Activated T-helper 17 cell treated with anti-CD3 and anti-CD28 coated beads, Interleukin-2, amount 50 U/mL, for 72 hours (primary cell): ENCODE measurements at regions not wholly inside any gene's neighbourhood (a gene's known extent, or its start where the extent isn't known, plus 50 kb on each side); places are given as distances from the start of the nearest gene placed in this dataset.

ENCODE experiments used
- ATAC-seq: fragments of 150-1000 bp; cut with Tn5 transposase; replicated peaks from 2 replicates; pipeline ENCODE4 v1.10.0; 2021; ENCODE audit warnings: mild to moderate bottlenecking, moderate library complexity
- H3K27ac Mint-ChIP-seq: one replicate; pipeline ENCODE4 v1.8.0; 2022; ENCODE audit warnings: mixed read lengths
- H3K27me3 Mint-ChIP-seq: one replicate; pipeline ENCODE4 v1.8.0; 2022; ENCODE audit warnings: mixed read lengths
- H3K36me3 Mint-ChIP-seq: one replicate; pipeline ENCODE4 v1.8.0; 2022; ENCODE audit warnings: low read depth, mild to moderate bottlenecking, mixed read lengths
- H3K4me1 Mint-ChIP-seq: one replicate; pipeline ENCODE4 v1.8.0; 2022; ENCODE audit warnings: mixed read lengths
- H3K4me3 Mint-ChIP-seq: one replicate; pipeline ENCODE4 v1.8.0; 2022; ENCODE audit warnings: mild to moderate bottlenecking, mixed read lengths
- H3K9me3 Mint-ChIP-seq: one replicate; pipeline ENCODE4 v1.8.0; 2022; ENCODE audit warnings: mixed read lengths

DNA sequence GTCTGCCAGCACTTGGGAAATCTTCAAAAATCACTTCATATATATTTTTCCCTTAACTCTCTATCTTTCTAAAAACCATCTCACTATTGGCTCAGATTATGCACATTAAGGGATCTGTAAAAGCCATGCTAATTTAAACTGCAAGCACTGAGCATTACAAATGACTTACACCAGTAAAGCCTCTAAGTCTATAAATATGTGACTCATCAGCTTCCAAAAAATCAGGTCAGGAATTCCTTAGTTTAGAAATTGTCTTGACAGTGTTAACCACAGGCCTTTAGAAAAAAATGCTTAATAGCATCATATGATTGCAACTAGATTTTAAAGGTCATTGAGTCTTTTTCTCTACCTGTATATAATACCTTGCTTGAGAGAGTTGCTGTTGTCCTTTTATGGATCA, 1113.6 kb upstream of the PIK3C3 start:
- ATAC-seq, result no peak
- Mint-ChIP-seq H3K27me3 (no peaks in the 10 kb centered on the region), H3K9me3 (peaks cover 21% of the 10 kb centered on the region), H3K27ac (no peak overlapping the region), H3K4me1 (no peaks in the 10 kb centered on the region), H3K4me3 (no peak overlapping the region), H3K36me3 (no peaks in the 10 kb centered on the region)

DNA sequence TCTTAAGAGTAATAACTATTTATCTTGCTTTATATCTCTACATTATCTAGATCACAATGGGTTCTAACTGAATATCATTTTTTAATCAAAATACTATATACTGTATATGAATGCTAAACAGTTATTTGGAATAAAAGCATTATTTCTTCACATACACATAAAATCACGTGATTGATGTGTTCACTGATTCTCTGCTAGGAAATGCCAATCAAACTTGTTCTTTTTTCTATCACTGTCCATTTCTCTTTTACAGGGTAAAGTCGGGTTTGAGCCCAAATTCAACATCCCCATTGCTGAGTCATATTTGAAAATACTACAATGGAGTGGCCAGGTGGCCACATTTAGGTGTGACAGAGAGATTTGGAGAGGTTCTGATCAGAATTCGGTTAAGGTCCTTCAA, 1114.0 kb upstream of the PIK3C3 start:
- no peaks in the 10 kb centered on the region for H3K27me3 Mint-ChIP-seq
- no peaks in the 10 kb centered on the region for H3K4me1 Mint-ChIP-seq
- no peak for ATAC-seq
- H3K36me3 Mint-ChIP-seq, result no peaks in the 10 kb centered on the region
- peaks cover 21% of the 10 kb centered on the region for H3K9me3 Mint-ChIP-seq
- no peak overlapping the region for H3K4me3 Mint-ChIP-seq
- H3K27ac Mint-ChIP-seq, result no peak overlapping the region

DNA sequence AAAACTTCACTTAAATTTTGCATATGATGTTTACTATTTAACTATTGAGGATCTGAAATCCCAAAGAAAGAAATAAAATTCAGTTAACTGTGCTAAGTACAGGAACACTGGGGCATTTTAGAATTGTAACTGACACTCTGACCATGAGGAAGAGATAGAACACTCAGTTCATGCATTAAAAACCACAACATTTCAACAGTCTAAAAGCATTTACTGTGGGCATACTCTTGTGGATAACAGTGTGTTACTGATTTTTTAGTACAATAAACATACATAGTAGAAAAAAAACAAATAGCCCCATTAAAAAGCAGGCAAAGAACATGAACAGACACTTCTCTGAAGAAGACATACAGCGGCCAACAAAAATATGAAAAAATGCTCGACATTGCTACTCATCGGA, 1122.7 kb upstream of the PIK3C3 start:
- no peak for ATAC-seq
- Mint-ChIP-seq H3K4me1 (no peaks in the 10 kb centered on the region), H3K27me3 (no peaks in the 10 kb centered on the region), H3K27ac (no peak overlapping the region), H3K9me3 (peaks cover 7% of the 10 kb centered on the region), H3K4me3 (no peak overlapping the region), H3K36me3 (no peaks in the 10 kb centered on the region)

DNA sequence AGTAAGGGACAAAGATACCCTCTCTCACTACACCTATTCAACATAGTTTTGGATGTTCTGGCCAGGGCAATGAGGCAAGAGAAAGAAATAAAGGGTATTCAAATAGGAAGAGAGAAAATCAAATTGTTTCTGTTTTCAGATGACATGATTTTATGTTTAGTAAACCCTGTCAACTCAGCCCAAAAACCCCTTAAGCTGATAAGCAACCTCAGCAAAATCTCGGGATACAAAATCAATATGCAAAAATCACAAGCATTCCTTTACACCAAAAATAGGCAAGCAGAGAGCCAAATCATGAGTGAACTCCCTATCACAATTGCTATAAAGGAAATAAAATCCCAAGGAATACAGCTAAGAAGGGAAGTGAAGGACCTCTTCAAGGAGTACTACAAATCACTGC, 1130.7 kb upstream of the PIK3C3 start:
- ATAC-seq, result no peak
- no peak overlapping the region for H3K4me3 Mint-ChIP-seq
- no peak overlapping the region for H3K27ac Mint-ChIP-seq
- no peaks in the 10 kb centered on the region for H3K4me1 Mint-ChIP-seq
- H3K36me3 Mint-ChIP-seq, result no peaks in the 10 kb centered on the region
- no peaks in the 10 kb centered on the region for H3K27me3 Mint-ChIP-seq
- peaks cover 29% of the 10 kb centered on the region for H3K9me3 Mint-ChIP-seq

DNA sequence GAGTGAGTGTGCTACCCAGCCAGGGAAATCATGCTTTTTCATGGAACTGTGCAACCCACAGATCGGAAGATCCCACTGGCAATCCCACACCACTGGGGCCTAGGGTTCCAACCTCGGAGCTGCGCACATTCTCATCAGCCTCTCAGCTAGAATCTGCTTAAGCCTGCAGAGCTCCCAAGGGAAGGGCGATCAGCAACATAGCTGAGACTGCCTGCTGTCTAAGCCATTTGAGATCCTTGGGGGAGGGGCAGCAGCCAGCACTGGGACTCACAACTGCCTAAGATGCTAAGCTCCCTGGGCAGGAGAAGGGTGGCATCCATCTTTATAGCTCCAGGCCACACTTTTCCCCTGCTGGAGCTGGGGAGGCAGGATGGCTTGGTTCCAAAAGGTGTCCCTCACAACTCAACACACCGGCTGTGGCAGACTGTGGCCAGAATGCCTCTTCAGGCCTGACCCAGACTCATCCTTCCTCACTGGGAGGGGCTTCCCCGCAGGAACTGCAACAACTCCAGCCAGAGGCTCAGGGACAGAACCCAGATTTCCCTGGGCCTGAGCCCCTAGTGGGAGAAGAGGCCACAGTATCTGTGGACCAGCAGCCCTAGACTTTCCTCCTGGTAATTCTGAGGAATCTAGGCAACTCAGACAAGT, 1133.3 kb upstream of the PIK3C3 start:
- H3K9me3 Mint-ChIP-seq, result peaks cover 38% of the 10 kb centered on the region
- H3K4me1 Mint-ChIP-seq, result no peaks in the 10 kb centered on the region
- H3K27ac Mint-ChIP-seq, result no peak overlapping the region
- no peak for ATAC-seq
- no peaks in the 10 kb centered on the region for H3K36me3 Mint-ChIP-seq
- no peak overlapping the region for H3K4me3 Mint-ChIP-seq
- H3K27me3 Mint-ChIP-seq, result no peaks in the 10 kb centered on the region

DNA sequence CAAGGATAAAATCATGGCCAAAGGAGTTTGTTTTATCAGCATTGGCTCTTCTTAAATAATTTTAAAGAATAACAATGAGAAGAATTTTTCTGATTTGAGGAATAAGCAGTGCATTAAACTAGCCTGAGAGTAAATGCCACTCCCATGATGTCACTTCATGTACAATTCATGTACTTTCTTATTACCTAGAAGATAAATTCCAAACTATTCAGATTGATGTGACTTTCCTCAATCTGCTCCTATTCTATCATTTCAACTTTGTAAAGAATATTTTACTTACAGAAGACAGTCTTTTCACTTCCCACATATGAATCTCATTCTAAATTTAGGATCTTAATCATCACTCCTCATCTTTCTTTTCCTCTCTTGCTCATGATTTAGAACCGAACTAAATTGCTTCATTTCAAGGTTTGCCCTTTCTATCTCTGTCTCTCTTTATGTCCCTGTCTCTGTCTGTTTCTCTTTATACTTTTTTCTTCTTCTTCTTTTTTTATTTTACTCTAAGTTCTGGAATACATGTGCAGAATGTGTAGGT, 1142.0 kb upstream of the PIK3C3 start:
- Mint-ChIP-seq H3K36me3 (no peaks in the 10 kb centered on the region), H3K4me3 (no peak overlapping the region), H3K4me1 (no peaks in the 10 kb centered on the region), H3K27ac (no peak overlapping the region), H3K27me3 (no peaks in the 10 kb centered on the region), H3K9me3 (peaks cover 14% of the 10 kb centered on the region)
- ATAC-seq, result no peak

DNA sequence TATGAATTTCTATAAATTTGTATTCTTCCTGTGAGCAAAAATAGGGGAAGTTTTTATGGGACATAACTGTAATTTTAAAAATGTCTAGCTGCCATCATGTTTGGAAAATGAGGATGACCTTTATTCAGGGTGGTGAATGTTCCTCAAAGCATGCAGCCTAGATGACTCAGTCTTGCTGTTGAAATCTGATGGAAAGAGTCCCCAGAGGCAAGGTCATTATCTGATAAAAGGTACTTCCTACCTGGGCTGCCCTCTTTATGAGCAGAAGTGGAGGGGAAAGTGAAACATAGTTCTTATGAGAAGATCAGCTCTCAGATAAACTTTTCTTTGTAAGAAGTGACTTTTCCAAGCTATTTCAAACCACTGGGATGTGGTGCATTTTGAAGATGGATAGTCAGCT, 1144.7 kb upstream of the PIK3C3 start:
- no peaks in the 10 kb centered on the region for H3K36me3 Mint-ChIP-seq
- ATAC-seq, result no peak
- H3K27ac Mint-ChIP-seq, result no peak overlapping the region
- H3K9me3 Mint-ChIP-seq, result peaks cover 14% of the 10 kb centered on the region
- no peaks in the 10 kb centered on the region for H3K4me1 Mint-ChIP-seq
- no peak overlapping the region for H3K4me3 Mint-ChIP-seq
- no peaks in the 10 kb centered on the region for H3K27me3 Mint-ChIP-seq

DNA sequence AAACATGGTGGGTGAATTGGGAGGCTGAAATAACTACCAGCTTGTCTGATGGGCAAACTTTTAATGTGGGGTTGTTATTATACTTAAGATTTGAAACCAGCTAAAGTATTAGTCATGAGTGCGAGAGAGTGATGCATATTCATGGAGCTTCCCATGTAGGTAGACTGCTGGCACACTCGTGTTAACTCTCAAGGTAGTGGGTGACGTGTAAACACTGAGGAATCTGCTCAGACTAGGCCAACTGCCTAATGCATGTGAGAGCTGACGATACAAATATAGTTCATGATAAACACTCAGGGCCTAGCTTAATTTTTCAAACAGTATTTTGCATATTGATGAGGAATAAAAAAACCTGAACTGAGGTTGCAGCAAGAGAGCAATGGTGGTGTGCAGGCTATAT, 1165.7 kb upstream of the PIK3C3 start:
- Mint-ChIP-seq H3K27ac (no peak overlapping the region), H3K27me3 (no peaks in the 10 kb centered on the region), H3K4me3 (no peak overlapping the region), H3K9me3 (peaks cover 8% of the 10 kb centered on the region), H3K36me3 (no peaks in the 10 kb centered on the region), H3K4me1 (no peaks in the 10 kb centered on the region)
- ATAC-seq, result no peak

DNA sequence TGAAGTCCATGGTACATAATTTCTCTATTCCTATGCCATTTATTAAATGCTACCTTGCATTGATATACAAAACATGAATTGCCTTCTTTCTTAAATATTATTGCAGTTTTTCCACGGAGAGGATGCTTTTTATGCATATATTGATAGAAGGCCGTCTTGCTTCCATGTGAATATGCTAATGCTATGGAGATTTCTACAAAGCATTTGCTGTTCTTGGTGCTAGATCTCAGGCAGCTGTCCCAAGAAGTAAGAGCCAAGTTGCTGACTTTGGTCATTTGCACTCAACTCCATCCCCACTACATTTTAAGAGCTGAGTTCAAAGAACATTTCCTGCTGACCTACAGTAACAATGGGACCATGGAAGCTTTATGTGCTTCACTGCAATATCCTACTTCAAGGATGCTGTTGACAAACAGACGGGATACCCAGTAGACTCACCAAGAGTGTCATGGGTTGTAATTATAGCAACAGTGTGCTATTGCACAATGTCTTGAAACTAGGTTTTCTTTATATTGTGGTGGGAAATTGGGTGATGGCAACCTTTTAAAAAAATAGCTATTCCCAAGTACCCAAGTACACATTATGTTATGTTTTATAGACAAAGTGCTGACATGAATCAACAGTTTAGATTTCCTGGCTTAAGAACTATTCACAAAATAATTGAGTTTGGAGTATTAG, 1172.4 kb upstream of the PIK3C3 start:
- H3K9me3 Mint-ChIP-seq, result peaks cover 13% of the 10 kb centered on the region
- H3K4me1 Mint-ChIP-seq, result no peaks in the 10 kb centered on the region
- H3K4me3 Mint-ChIP-seq, result no peak overlapping the region
- no peaks in the 10 kb centered on the region for H3K27me3 Mint-ChIP-seq
- no peak for ATAC-seq
- no peaks in the 10 kb centered on the region for H3K36me3 Mint-ChIP-seq
- H3K27ac Mint-ChIP-seq, result no peak overlapping the region

DNA sequence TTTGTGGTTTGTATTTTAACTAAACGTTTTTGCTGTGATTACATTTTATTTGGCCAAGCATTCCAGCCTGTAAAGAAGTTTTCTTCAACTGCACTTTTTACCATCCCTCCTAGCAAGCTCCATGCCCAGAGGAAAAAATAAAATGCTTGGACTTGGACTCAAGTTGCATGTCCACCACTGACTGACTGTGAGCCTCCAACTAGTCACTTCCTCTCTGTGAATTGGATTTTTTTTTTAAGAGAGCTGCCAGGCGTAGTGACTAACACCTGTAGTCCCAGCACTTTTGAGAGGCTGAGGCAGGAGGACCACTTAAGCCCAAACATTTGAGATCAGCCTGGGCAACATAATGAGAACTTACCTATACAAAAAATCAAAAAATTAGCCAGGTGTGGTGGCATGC, 1185.2 kb upstream of the PIK3C3 start:
- Mint-ChIP-seq H3K4me1 (no peaks in the 10 kb centered on the region), H3K27me3 (no peaks in the 10 kb centered on the region), H3K36me3 (no peaks in the 10 kb centered on the region), H3K27ac (no peak overlapping the region), H3K9me3 (peaks cover 14% of the 10 kb centered on the region), H3K4me3 (no peak overlapping the region)
- ATAC-seq, result no peak

DNA sequence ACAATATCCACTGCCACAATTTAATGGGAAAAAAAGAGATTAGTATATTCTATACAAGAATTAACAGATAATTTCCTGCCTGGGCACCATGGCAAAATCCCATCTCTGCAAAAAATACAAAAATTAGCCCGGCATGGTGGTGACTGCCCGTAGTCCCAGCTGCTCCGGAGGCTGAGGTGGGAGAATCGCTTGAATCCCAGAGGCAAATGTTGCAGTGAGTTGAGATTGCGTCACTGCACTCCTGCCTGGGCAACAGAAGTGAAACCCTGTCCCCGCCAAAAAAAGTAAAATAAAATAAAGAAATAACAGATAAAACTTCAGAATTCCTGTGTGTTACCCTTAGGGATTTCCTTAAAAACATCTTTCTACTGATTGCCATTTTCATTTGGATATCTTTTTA, 1194.8 kb upstream of the PIK3C3 start:
- ATAC-seq, result no peak
- H3K27me3 Mint-ChIP-seq, result no peaks in the 10 kb centered on the region
- no peaks in the 10 kb centered on the region for H3K36me3 Mint-ChIP-seq
- no peak overlapping the region for H3K4me3 Mint-ChIP-seq
- no peak overlapping the region for H3K27ac Mint-ChIP-seq
- no peaks in the 10 kb centered on the region for H3K9me3 Mint-ChIP-seq
- H3K4me1 Mint-ChIP-seq, result no peaks in the 10 kb centered on the region

DNA sequence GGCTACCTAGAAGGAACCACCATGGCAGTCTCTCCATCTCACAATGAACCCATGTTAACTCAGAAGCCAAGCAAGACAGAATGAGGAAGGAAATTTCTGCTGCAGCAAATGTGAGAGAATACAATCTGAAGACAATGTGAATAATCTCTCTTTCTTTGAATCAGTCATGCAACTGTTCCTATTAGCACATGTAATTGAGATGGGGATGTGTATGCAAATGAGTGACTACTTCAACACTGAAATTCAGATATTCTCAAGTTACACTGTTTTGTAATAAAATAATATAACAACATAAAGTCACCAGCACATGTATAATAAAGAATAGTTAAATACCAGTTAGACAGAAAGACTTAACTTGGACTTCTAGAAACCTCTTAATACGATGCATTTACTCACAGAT, 1200.6 kb upstream of the PIK3C3 start:
- Mint-ChIP-seq H3K27ac (no peak overlapping the region), H3K36me3 (no peaks in the 10 kb centered on the region), H3K4me1 (no peaks in the 10 kb centered on the region), H3K27me3 (no peaks in the 10 kb centered on the region), H3K4me3 (no peak overlapping the region), H3K9me3 (peaks cover 6% of the 10 kb centered on the region)
- ATAC-seq, result no peak

DNA sequence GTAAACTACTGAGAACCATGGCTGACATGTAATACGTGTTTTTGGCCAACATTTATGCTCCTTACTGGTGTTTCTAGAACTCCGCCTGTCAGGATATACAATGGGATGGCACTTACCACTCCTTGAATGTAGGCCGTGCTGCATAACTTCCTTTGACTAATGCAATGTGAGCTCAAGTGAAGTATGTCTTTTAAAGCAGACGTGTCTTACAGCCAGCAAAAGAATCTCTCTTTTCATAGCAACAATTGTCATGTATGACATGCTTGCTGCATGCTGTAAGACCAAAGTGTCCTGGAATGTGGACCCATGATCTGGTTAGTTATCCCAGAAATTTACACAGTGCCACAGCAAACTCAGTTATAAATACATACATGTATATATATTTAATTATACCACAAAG, 1202.7 kb upstream of the PIK3C3 start:
- no peak for ATAC-seq
- Mint-ChIP-seq H3K4me1 (no peaks in the 10 kb centered on the region), H3K27ac (no peak overlapping the region), H3K4me3 (no peak overlapping the region), H3K27me3 (no peaks in the 10 kb centered on the region), H3K36me3 (no peaks in the 10 kb centered on the region), H3K9me3 (peaks cover 6% of the 10 kb centered on the region)

DNA sequence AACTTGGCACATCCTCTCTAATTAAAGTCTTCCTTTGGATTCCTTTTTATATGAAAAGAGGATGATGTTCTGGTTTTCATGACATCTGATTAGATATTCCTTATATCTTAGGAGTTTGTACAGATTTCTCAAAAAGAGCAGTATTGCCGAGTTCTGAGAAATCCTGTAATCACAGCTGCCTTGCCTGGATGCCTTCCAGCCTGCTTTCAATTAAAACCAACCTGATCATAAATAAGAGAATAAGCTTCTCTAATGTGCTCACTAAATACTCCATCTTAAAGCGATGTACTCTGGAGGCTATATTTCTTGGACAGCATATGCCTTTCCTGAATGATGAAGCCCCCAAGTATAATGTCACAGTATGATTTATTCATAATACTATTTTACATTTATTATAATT, 1203.8 kb upstream of the PIK3C3 start:
- Mint-ChIP-seq H3K36me3 (no peaks in the 10 kb centered on the region), H3K4me1 (no peaks in the 10 kb centered on the region), H3K27ac (no peak overlapping the region), H3K9me3 (peaks cover 11% of the 10 kb centered on the region), H3K27me3 (no peaks in the 10 kb centered on the region), H3K4me3 (no peak overlapping the region)
- no peak for ATAC-seq

DNA sequence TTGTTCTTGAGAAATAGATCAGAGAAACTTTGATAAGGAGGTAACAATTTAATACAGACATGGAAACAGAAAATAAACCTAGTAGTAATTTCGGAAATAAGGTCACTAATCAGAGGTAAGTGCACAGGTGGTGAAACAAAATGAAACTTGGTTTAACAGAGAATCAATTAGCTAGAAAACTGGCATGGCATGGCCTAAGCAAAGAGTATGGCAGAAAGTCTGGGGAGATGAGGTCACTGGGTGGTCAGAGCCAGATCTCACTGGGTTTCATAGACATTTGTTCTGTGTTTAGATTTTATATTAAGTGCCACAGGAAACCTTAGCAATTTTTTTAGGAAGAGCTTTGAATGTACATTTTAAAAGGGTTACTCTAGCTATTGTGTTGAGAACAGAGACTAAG, 1216.0 kb upstream of the PIK3C3 start:
- Mint-ChIP-seq H3K27me3 (no peaks in the 10 kb centered on the region), H3K4me1 (no peaks in the 10 kb centered on the region), H3K27ac (no peak overlapping the region)

More for the DNA sequence above, 1216.0 kb upstream of the PIK3C3 start:
- no peaks in the 10 kb centered on the region for H3K36me3 Mint-ChIP-seq
- H3K9me3 Mint-ChIP-seq, result peaks cover 16% of the 10 kb centered on the region
- H3K4me3 Mint-ChIP-seq, result no peak overlapping the region
- ATAC-seq, result no peak
